GM19238 (cell line): ENCODE measurements at regions not wholly inside any gene's neighbourhood (a gene's known extent, or its start where the extent isn't known, plus 50 kb on each side); places are given as distances from the start of the nearest gene placed in this dataset.
A peak's percentile ranks its signal among the peaks of the same experiment; 100 is the strongest.

Experiments used
- DNase-seq: peaks from one replicate; pipeline ENCODE4 v3.0.0; 2011; ENCODE audit warnings: low spot score; ENCODE audit not compliant: insufficient read length

GRCh38 chr1:209207126-209207700 is 376.3 kb upstream of the CAMK1G start:
- DNase-seq = no peak

- peak; percentile 43 for DNase-seq
Measured at GRCh38 chr1:209207701-209208286, 375.7 kb upstream of the CAMK1G start.

GRCh38 chr1:209208648-209209047 is 374.9 kb upstream of the CAMK1G start:
- DNase-seq = no peak

- no peak for DNase-seq
Measured at GRCh38 chr1:209213989-209214388, 369.5 kb upstream of the CAMK1G start.

- no peak for DNase-seq
Measured at GRCh38 chr1:209215826-209216225, 367.7 kb upstream of the CAMK1G start.

- DNase-seq = no peak
Measured at GRCh38 chr1:209218113-209218512, 365.4 kb upstream of the CAMK1G start.

- DNase-seq = no peak
Measured at GRCh38 chr1:209218981-209219380, 364.5 kb upstream of the CAMK1G start.

GRCh38 chr1:209219791-209220524 is 363.6 kb upstream of the CAMK1G start:
- no peak for DNase-seq

- DNase-seq = no peak
Measured at GRCh38 chr1:209222826-209223225, 360.7 kb upstream of the CAMK1G start.

GRCh38 chr1:209223791-209224190 is 359.7 kb upstream of the CAMK1G start:
- DNase-seq = no peak

- DNase-seq = no peak
Measured at GRCh38 chr1:209224886-209225285, 358.6 kb upstream of the CAMK1G start.

- DNase-seq = no peak
Measured at GRCh38 chr1:209227171-209227570, 356.3 kb upstream of the CAMK1G start.

- no peak for DNase-seq
Measured at GRCh38 chr1:209227941-209228340, 355.6 kb upstream of the CAMK1G start.

- DNase-seq = no peak
Measured at GRCh38 chr1:209229494-209230061, 353.9 kb upstream of the CAMK1G start.

GRCh38 chr1:209230314-209230713 is 353.2 kb upstream of the CAMK1G start:
- DNase-seq = no peak

- DNase-seq = no peak
Measured at GRCh38 chr1:209231476-209232156, 351.9 kb upstream of the CAMK1G start.

- no peak for DNase-seq
Measured at GRCh38 chr1:209232197-209232596, 351.3 kb upstream of the CAMK1G start.

GRCh38 chr1:209232759-209233158 is 350.8 kb upstream of the CAMK1G start:
- no peak for DNase-seq

- no peak for DNase-seq
Measured at GRCh38 chr1:209235166-209235565, 348.3 kb upstream of the CAMK1G start.

- DNase-seq = no peak
Measured at GRCh38 chr1:209238356-209238755, 345.2 kb upstream of the CAMK1G start.

- DNase-seq = no peak
Measured at GRCh38 chr1:209240351-209240750, 343.2 kb upstream of the CAMK1G start.

- no peak for DNase-seq
Measured at GRCh38 chr1:209241487-209241886, 342.0 kb upstream of the CAMK1G start.
